ENCODE measurements at regions not wholly inside any gene's neighbourhood (a gene's known extent, or its start where the extent isn't known, plus 50 kb on each side); places are given as distances from the start of the nearest gene placed in this dataset.

GRCh38 chr7:159196584-159196983, 51.9 kb upstream of the VIPR2 start:
- Mint-ChIP-seq H3K4me1 (ENCODE audit: unreplicated experiment) (no peaks in the 10 kb centered on the region), H3K27me3 (ENCODE audit: unreplicated experiment) (no peaks in the 10 kb centered on the region), H3K36me3 (ENCODE audit: low read depth, unreplicated experiment) (no peaks in the 10 kb centered on the region), H3K27ac (ENCODE audit: unreplicated experiment) (no peak overlapping the region), H3K9me3 (ENCODE audit: unreplicated experiment) (peaks cover 16% of the 10 kb centered on the region), H3K4me3 (ENCODE audit: unreplicated experiment) (no peak overlapping the region)
- TF ChIP-seq, protein P1, sequence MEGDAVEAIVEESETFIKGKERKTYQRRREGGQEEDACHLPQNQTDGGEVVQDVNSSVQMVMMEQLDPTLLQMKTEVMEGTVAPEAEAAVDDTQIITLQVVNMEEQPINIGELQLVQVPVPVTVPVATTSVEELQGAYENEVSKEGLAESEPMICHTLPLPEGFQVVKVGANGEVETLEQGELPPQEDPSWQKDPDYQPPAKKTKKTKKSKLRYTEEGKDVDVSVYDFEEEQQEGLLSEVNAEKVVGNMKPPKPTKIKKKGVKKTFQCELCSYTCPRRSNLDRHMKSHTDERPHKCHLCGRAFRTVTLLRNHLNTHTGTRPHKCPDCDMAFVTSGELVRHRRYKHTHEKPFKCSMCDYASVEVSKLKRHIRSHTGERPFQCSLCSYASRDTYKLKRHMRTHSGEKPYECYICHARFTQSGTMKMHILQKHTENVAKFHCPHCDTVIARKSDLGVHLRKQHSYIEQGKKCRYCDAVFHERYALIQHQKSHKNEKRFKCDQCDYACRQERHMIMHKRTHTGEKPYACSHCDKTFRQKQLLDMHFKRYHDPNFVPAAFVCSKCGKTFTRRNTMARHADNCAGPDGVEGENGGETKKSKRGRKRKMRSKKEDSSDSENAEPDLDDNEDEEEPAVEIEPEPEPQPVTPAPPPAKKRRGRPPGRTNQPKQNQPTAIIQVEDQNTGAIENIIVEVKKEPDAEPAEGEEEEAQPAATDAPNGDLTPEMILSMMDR (IDR thresholded peaks at IDR 0.05; ENCODE audit: unreplicated experiment): no peak
- no peak for DNase-seq (ENCODE audit: low spot score)

GRCh38 chr7:159195946-159196345, 51.3 kb upstream of the VIPR2 start:
- Mint-ChIP-seq H3K4me3 (ENCODE audit: unreplicated experiment) (no peak overlapping the region), H3K27me3 (ENCODE audit: unreplicated experiment) (peaks cover 1% of the 10 kb centered on the region), H3K36me3 (ENCODE audit: low read depth, unreplicated experiment) (no peaks in the 10 kb centered on the region), H3K27ac (ENCODE audit: unreplicated experiment) (no peak overlapping the region), H3K4me1 (ENCODE audit: unreplicated experiment) (no peaks in the 10 kb centered on the region), H3K9me3 (ENCODE audit: unreplicated experiment) (peaks cover 22% of the 10 kb centered on the region)
- no peak for DNase-seq (ENCODE audit: low spot score)
- TF ChIP-seq, protein P1 (IDR thresholded peaks at IDR 0.05; ENCODE audit: unreplicated experiment): no peak
